ENCODE measurements at regions not wholly inside any gene's neighbourhood (a gene's known extent, or its start where the extent isn't known, plus 50 kb on each side); places are given as distances from the start of the nearest gene placed in this dataset.

- DNase-seq, result no peak
These were observed 54.6 kb upstream of the CSF3R start for GRCh38 chr1:36537190-36537768.

- DNase-seq, result no peak
These were observed 54.0 kb upstream of the CSF3R start for GRCh38 chr1:36536727-36537126.

GRCh38 chr1:36534711-36535412 is 52.1 kb upstream of the CSF3R start:
- DNase-seq, result no peak

DNA sequence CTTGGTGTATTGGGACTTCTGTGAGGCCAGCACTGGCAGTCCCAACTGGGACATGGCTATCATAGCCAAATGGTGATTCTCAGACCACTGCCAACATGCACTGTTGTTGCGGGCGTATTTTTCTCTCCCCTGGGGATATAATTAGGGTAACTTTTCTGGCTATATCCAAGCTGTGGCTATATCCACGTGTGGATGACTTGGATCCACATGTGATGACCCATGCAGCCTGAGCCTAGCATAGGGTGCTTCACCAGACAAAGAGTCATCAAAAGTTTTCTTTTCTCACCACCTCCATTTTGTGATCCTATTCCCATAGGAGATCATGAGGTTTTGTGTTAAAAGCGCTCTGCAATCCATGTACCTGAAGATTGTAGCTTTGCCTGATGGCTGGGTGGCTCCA is 51.2 kb upstream of the CSF3R start:
- DNase-seq, result no peak

DNA sequence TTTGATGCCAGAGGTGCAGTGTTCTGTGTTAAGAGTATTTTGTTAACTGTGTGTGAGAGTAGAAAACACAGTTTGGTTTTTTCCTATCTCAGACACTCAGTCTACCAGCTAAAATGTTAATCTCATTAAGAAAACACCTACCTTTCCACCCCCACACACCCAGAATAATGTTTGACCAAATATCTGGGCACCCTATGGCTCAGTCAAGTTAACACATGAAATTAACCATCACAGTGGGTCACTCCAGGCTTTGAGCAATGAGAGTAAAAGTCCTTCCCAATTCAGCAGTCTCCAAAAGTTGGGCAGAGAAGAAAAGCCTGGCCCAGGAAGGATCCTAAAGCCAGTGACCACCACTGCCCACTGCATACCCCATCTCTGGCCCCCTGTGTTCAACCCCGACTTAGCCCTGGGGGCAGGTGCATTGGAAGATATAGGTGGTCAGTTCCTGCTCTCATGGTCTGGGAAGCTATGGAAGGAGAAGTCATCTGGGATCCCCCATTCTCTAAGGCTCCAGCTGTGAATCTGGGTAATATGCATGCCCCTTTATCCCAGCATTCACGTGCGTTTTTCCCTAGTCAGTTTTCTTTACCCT is 50.2 kb upstream of the CSF3R start:
- no peak for DNase-seq

All from activated T-cell treated with anti-CD3 and anti-CD28 coated beads for 4 hours (primary cell).